Lower leg skin (tissue), 3 donors: ENCODE measurements at regions not wholly inside any gene's neighbourhood (a gene's known extent, or its start where the extent isn't known, plus 50 kb on each side); places are given as distances from the start of the nearest gene placed in this dataset.

Experiments used
- POLR2A ChIP-seq, 2 donors: fragments of 450-650 bp; IDR thresholded peaks; one replicate each; pipeline ENCODE4 v1.6.1; 2016 to 2017; ENCODE audit warnings: antibody characterized with exemption in 2 of 2, mild to moderate bottlenecking in 1 of 2, moderate library complexity in 1 of 2
- TF ChIP-seq, protein P1 (sequence below), 3 donors: fragments of 450-650 bp; IDR thresholded peaks; one replicate each; pipeline ENCODE4 v1.5.1; 2016; ENCODE audit warnings: antibody characterized with exemption in 3 of 3, mild to moderate bottlenecking in 3 of 3, moderate library complexity in 2 of 3

DNA sequence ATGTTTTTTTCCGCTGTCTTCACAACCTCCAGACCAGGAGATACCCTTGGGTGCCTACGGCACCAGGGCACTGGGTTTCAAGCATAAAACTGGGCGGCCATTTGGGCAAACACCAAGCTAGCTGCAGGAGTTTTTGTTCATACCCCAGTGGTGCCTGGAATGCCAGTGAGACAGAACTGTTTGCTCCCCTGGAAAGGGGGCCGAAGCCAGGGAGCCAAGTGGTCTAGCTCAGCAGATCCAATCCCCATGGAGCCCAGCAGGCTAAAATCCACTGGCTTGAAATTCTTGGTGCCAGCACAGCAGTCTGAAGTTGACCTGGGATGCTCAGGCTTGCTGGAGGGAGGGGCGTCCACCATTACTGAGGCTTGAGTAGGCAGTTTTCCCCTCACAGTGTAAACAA is 265.3 kb upstream of the ZEB2 start:
- TF ChIP-seq, protein P1, sequence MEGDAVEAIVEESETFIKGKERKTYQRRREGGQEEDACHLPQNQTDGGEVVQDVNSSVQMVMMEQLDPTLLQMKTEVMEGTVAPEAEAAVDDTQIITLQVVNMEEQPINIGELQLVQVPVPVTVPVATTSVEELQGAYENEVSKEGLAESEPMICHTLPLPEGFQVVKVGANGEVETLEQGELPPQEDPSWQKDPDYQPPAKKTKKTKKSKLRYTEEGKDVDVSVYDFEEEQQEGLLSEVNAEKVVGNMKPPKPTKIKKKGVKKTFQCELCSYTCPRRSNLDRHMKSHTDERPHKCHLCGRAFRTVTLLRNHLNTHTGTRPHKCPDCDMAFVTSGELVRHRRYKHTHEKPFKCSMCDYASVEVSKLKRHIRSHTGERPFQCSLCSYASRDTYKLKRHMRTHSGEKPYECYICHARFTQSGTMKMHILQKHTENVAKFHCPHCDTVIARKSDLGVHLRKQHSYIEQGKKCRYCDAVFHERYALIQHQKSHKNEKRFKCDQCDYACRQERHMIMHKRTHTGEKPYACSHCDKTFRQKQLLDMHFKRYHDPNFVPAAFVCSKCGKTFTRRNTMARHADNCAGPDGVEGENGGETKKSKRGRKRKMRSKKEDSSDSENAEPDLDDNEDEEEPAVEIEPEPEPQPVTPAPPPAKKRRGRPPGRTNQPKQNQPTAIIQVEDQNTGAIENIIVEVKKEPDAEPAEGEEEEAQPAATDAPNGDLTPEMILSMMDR (IDR thresholded peaks at IDR 0.05) = no peak
- TF ChIP-seq POLR2A (IDR thresholded peaks at IDR 0.05) = no peak
